ENCODE measurements at regions not wholly inside any gene's neighbourhood (a gene's known extent, or its start where the extent isn't known, plus 50 kb on each side); places are given as distances from the start of the nearest gene placed in this dataset.

DNA sequence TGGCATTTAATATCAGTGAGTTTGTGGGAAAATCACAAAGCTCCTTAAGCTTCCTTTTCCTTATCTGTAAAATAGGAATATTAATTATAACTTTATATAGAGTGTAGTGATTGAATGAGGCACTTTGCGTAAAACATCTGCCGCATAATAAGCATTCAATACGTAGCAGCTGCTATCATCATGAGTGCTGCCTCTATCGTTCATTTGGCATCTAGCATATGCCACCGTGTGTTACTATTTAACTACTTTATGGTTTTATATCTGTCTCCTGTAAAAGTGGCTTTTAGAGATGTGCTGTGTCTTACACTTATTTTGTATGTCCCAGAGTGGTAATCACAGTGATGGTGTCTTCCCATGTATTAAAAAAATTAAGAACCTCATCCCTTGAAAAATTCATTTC is 729.6 kb downstream of the SORCS3 start:
- Histone ChIP-seq H3K27ac (ENCODE audit: low read depth) (no peak overlapping the region), H3K27me3 (ENCODE audit: insufficient read depth) (no peaks in the 10 kb centered on the region), H3K36me3 (ENCODE audit: insufficient read depth) (no peaks in the 10 kb centered on the region), H4K20me1 (replicated peaks; ENCODE audit: insufficient read depth) (no peaks in the 10 kb centered on the region), H3K4me2 (no peak overlapping the region), H3K9me2 (ENCODE audit: insufficient read depth) (0 out of 2 replicates have a peak, but pooled peaks cover 5% of the 10 kb centered on the region), H3K4me3 (no peak overlapping the region), H2AFZ (no peak overlapping the region), H3F3A (replicated peaks; ENCODE audit: low read depth) (no peaks in the 10 kb centered on the region), H3K79me2 (replicated peaks; ENCODE audit: insufficient read depth) (no peaks in the 10 kb centered on the region), H3K4me1 (ENCODE audit: insufficient read depth) (no peaks in the 10 kb centered on the region)
- TF ChIP-seq ZNF462 (CRISPR knock-in tag; IDR thresholded peaks at IDR 0.05), result no peak
- TF ChIP-seq, protein P1, sequence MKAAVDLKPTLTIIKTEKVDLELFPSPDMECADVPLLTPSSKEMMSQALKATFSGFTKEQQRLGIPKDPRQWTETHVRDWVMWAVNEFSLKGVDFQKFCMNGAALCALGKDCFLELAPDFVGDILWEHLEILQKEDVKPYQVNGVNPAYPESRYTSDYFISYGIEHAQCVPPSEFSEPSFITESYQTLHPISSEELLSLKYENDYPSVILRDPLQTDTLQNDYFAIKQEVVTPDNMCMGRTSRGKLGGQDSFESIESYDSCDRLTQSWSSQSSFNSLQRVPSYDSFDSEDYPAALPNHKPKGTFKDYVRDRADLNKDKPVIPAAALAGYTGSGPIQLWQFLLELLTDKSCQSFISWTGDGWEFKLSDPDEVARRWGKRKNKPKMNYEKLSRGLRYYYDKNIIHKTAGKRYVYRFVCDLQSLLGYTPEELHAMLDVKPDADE (IDR thresholded peaks at IDR 0.05), result no peak
- no peak for TF ChIP-seq NANOG (IDR thresholded peaks at IDR 0.05; ENCODE audit: borderline replicate concordance)
- TF ChIP-seq CTCF (conservative IDR thresholded peaks at IDR 0.05; ENCODE audit: low read depth in 2 of 2), result no peak
- TF ChIP-seq JUNB (IDR thresholded peaks at IDR 0.05; ENCODE audit: unreplicated experiment), result no peak
- TF ChIP-seq STAT1 (IDR thresholded peaks at IDR 0.05; ENCODE audit: unreplicated experiment), result no peak
- TF ChIP-seq EZH2 (IDR thresholded peaks at IDR 0.05; ENCODE audit: low read depth, unreplicated experiment), result no peak
- no peak for TF ChIP-seq ZNF114 (CRISPR knock-in tag; IDR thresholded peaks at IDR 0.05)
- no peak for TF ChIP-seq ZNF331 (CRISPR knock-in tag; IDR thresholded peaks at IDR 0.05; ENCODE audit: low read depth)
- TF ChIP-seq EZH2phosphoT487 (IDR thresholded peaks at IDR 0.05; ENCODE audit: unreplicated experiment), result no peak
- TF ChIP-seq POLR2AphosphoS5 (IDR thresholded peaks at IDR 0.05; ENCODE audit: low read depth), result no peak
- TF ChIP-seq CREB1 (CRISPR knock-in tag; IDR thresholded peaks at IDR 0.05; ENCODE audit: low read depth), result no peak
- no peak for TF ChIP-seq REST (IDR thresholded peaks at IDR 0.05; ENCODE audit: unreplicated experiment)
- no peak for DNase-seq (ENCODE audit: low spot score)
- H3K27ac Mint-ChIP-seq, result no peak overlapping the region
- no peaks in the 10 kb centered on the region for H3K27me3 Mint-ChIP-seq (ENCODE audit: insufficient read depth, low read depth, poor library complexity)
- no peak overlapping the region for H3K4me3 Mint-ChIP-seq
- no peaks in the 10 kb centered on the region for H3K36me3 Mint-ChIP-seq (ENCODE audit: low read depth)
- no peak for ATAC-seq
- H3K4me1 Mint-ChIP-seq, result 0 out of 3 replicates have a peak, but pooled peaks cover 3% of the 10 kb centered on the region
- H3K9me3 Mint-ChIP-seq, result peaks cover 3% of the 10 kb centered on the region; the same call in 1 of the 3 replicates

All from GM23338 (cell line).